GM18508 (cell line): ENCODE measurements at regions not wholly inside any gene's neighbourhood (a gene's known extent, or its start where the extent isn't known, plus 50 kb on each side); places are given as distances from the start of the nearest gene placed in this dataset.

ENCODE experiments used
- ATAC-seq: cut with Tn5 transposase; IDR thresholded peaks from one replicate; pipeline ENCODE4 v1.9.1; 2021; ENCODE audit warnings: moderate number of reproducible peaks; ENCODE audit not compliant: insufficient read depth, unreplicated experiment

DNA sequence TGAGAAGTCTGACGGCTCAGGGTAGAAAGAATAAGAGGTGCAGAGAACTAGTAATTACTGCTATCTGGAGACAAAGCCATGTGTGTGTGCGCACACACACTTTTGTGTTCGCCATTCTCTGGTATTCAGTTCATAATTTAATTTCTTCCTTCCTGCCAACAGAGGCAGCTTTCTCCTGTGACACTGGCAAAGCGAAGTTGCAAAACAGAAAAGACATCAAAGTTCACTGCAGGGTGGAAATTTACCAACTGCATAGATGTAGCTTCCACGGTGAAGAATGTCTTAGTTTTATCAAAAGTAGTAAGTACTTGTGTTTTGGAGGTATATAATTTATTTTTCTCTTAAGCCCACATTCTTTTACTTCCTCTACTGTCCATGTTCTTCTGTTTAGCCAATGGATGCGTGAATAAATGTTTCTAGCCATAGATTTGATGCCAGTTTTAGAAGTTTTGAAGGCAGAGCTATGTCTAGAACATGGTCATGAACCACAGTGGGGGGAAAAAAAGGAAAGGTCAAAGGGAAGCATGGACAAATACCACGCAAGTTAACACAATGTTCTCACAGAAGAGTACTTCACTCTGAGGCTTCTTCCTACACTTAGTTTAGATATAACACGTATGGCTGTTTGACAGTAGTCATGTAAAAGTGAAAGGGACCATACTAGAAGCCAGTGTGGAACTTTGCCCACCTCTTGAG, 536.5 kb upstream of the GRIA1 start:
- ATAC-seq: no peak

DNA sequence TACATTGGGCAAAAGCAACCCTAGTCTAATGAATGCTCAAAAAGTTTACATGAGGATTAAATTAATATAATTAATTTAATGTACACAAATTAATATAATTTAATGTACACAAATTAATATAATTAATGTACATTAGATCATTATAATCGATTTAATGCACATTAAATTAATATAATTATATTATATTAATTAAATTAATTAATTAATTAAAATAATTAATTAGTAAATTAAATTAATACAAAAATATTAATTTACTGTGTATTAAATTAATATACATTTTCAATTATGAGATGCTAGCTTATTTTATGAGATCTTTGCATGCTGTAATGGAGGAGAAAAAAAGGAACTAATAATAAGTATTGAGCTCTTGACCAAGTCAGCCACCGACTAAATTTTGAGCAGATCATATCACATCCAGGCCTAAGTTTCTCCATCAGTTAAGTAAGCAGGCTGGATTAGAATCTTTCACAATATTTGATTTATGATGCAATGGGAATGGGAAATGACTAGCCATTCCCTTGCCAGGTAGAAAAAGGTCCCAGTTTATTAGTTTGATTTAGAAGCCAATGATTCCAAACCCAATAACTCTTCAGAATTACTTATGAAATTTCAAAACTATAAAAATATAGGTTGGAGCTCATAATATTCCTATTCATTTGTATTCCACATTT, 533.4 kb upstream of the GRIA1 start:
- no peak for ATAC-seq

DNA sequence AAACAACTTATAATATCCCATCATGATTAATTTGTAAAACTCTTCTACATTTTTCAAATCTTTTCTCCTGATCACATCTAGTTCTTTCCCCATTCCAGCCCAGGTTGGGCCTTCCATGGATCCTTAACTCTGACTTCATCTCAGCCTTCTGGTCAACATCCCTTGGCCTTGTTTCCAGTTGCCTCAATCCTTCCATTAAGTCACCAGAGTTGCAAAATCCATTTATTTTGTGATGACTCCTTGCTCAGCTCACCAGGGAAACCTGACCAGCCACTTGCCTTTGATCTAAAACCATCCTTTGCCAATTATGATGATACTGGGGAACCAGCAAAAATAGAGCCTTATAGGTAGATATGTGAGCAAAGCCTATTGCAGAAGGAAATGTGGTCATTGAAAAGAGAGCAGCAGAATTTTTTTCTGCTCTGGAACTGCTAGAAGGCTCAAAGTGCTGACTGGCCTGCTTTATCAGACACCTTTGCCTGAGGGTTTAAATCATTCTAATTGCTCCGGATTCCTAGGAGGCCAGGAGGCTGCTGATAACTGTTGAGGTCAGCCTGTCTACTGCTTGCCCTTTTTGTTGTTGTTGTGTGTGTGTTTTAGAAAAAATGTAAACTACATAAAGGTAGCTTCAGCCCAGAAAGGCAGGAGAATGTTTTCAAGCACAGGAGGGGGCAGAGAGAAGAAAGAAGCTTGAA, 512.2 kb upstream of the GRIA1 start:
- no peak for ATAC-seq

DNA sequence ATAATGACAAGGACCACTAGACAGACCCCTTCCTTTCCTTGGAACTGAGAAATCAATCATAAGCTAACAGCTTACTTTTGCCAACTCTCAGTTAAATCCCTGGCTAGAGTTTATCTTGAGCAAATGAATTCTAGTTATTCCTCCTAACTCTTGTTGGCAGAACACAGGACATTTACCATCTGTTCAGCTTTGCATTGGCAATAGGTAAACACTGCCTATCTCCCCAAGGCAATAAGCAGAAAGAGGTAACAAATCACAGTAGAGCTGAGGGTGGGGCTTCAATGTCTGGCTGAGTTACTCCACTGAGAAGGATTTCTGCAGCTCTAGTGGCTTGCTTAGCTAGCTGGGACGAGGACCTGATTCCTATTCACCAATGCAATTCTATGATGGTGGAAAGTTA, 503.3 kb upstream of the GRIA1 start:
- ATAC-seq: no peak

DNA sequence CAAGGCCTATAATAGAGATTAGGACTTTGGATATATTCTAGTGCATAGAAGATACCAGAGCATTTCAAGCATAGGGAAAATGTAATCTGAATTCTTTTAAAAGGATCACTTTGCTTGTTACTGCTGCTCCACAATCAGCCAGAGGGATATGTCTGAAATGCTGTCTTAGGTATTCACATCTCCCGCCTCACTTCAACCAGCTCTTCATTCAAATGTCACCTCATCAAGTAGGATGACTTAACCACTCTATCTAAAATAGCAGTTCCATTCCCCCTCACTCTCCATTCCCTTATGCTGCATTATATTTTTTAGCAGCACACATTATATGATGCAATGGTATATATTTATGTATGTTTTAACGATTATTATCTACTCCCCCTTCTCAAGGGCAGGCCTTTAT, 500.3 kb upstream of the GRIA1 start:
- ATAC-seq: no peak

DNA sequence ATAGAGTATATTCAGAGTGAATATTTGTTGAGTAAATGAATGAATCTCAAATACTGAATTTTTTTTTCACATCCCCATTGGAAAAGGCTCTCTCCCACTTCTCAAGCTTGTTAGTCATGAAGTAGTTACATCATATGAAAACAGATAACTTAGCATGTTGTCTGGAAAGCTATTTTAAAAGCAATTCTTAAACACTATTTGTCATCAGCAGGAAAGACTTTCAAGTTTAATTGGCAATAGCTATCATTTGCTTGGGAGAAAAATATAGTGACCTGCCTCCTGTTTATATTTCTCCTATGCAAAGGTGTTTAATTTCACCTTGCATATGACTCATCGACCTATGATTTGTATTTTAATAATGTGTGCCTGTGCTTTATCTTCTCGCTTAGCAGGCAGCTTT, 499.8 kb upstream of the GRIA1 start:
- ATAC-seq: no peak

DNA sequence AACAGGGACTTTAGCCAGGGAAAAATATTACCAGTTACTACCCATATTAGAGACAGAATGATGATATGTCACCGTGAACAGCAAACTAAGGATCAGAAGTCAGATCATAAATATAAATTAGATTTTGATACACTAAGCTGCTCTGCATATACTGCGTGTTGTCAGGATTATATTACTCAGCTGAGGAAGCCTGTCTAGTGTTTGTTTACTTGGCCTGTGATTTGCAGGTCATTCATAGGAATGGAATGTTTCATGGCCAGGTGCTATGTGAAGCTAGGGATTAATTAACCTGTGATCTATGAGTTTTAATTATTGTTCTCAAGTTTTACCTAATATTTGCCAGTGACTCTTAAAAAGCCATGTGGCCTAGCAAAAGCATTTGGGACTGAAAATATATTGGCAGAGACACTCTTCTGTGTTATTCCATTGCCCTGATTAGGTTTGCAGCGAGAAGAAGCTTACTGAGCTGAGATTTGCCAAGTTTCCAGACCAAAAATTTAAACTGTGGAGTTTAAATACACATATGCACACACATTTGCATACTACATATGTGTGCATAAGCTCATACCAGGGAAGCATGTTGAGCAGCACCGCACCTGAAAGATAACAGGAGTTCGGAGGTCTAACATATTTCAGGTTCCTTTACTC, 496.3 kb upstream of the GRIA1 start:
- ATAC-seq: no peak

DNA sequence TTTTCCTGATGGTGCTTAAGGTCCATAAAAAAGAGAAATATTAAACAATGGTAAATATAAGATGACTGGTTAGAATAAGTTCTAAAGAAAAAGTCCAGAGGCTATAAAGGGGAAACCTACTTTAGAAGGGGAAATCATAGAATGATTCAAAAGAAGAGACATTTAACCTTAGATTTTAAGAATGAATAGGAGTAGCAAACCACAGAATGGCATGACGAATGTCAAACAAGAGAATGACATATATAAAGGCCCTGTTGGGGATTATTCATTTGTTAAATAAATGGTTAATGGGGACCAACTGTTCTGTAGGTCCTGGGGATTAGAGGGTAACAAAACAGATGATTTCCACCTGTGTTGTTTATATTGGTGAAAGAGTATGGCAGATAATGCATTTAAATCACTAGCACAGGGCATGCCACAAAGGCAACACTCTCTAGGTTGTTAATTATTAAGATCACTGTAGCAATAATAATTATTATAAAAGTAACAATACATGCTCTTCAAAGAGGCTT, 495.2 kb upstream of the GRIA1 start:
- no peak for ATAC-seq

DNA sequence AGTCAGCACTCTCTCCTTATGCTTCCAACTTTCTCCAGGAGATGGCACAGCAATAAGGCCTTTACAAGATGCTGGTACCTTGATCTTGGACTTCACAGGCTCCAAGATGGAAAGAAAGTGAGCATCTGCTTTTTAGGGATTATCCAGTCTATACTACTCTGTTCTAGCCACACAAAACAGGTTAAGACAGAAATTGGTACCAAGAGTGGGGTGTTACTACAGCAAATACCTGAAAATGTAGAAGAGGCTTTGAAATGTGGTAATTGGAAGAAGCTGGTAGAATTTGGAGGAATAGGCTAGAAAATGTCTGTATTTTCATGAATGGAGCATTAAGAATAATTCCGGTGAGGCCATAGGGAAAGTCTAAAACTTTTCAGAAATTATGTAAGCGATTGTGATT, 484.8 kb upstream of the GRIA1 start:
- no peak for ATAC-seq

DNA sequence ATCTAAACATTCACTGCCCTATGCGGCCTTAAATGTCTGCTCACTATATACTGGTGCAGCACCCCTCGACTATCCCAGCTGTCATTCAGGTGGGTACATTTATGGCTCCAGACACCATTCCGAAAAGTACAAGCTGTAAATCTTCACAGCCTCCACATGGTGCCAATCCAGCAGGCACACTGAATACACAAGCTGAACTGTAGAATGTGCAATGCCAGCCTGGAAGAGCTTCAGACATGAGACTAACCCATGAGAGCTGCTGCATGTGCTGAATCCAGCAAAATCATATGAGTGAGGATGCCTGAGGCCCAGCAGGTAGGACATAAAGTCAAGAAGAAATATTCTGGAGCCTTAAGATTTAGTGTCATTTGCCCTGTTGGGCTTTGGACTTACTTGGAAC, 483.8 kb upstream of the GRIA1 start:
- no peak for ATAC-seq

DNA sequence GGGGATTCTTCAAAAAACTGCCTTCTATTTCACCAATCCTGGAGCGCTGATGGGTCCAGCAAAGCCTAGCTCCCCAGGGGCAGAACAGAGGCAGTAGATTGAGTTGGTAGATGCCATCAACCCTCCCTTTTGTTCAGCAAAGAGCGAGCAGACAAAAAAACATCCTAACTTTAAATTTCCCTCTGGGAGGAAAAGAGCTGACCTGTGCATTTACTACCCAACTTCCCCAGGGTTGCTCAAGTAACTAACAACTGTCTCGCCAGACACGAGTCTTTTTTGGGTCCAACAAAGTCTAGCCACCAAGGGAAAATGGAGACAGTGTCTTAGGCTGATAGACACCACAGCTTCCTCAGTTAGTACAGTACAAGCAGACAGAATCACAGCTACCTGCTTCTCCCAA, 476.3 kb upstream of the GRIA1 start:
- no peak for ATAC-seq

DNA sequence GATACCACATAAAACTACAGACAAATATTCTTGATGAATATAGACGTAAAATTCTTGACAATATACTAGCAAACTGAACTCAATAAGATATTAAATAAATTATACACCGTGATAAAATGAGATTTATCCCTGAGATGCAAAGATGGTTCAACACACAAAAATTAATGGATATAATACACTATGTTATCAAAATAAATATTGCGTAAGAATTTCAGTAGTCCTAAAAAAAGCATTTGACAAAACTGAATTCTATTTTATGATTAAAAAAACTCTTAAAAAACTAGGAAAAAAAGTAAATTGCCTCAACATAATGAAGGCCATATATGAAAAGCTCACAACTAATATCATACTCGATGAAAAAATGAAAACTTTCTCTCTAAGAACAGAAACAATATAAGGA, 472.3 kb upstream of the GRIA1 start:
- no peak for ATAC-seq

DNA sequence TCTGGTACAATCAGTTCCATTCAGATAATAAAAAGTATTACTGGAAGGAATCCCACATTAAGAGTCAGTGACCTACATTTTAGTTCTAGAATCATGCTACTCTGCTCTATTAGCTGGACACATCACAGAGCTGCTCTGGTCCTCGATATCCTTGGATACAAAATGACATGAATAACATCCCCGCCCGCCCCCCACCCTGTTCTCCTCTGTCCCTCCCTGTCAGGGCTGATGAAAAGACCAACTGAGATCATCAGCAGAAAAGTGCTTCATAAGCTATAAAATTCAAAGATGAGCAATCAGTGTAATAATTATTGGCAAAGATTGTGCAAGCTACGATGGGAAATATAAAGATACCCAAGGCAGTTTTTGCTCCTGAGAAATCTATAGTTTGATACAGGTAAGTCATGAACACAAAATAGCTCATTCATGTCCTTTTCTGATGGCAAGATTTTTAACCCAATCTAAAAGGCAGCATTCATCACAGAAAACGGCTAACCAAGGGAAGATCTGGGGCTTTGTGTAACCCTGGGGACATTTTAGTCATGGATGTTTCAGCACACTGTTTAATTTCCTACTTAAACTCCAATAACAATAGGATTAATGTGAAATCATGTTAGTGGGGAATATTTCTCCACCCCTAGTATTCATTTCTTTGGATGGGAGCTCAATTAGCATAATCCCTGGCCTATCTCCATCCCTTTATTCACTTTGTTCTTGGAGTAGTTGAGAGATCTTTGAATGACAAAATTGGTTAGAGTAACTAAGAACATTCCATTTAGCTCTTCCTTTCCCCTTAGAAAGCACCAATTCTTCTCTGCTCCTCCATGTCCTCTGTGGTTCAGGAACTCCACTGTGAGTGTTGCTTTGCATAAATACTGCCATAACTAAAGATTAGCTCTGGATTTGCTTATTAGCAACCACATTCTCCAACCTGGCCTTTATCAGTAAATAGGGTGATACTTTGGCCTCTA, 459.4 kb upstream of the GRIA1 start:
- no peak for ATAC-seq

DNA sequence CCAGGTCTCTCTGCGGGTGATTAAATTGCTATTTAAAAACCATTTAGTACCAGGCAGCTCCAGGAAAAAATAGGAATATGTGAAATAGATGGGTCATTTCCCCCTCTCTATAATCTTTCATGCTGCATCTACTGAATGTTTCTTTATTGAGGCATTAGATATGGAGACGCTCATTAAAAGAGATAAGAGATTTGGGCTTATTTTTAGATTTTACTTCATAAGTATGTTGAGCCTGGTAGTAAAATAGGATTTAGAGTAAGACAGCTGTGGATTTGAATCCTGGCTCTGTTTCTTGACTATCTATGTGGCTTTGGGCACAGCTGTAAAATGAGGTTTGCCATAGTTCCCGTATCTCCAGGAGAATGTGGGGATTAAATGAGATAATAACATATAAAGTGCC, 451.0 kb upstream of the GRIA1 start:
- no peak for ATAC-seq

DNA sequence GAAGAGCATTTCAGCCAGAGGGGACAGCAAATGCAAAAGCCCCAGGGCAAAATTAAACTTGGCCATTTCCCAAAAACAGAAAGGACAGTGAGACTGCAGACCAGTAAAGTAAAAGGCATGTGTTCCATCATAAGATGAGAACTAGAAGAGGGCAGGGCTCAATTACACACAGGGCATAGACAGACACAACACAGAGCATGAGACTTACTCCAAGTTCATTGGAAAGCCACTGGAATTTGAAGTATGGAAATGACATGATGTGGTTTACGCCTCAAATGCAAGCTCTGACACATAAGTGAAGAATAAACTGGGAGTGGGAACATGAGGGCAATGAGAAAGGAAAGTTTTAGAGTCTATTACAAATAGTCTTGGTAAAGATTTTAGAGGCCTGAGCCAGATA, 446.6 kb upstream of the GRIA1 start:
- ATAC-seq: no peak

DNA sequence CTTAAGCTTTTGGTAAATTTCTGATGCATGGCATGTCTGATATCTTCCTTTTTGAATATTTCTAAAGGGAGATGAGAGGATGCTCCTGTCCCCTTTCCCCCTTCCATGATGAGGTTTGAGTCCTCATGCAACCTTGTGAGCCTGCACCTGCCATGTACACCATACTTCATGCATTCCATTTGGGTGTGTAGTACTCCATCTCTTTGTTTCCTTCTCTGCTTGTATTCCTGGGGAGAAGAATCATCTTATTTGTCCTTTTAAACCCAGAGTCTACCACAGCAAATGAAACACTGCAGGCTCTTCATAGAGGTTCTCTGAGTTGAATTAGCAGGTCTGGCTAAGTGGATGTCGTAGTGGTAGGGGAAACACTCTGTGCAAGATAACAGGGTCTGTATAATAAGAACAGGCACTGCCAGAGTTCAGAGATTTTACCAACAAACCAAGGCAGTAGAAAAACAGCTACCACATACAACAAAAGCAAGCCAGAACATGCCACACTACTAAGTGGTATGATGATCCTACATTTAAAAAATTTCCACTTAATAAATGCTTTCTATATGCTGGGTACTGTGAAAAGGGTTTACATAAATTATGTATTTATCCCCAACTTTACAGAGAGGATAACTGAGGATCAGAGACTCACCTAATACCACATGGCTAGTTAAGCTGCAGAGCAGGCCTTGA, 439.8 kb upstream of the GRIA1 start:
- ATAC-seq: no peak

DNA sequence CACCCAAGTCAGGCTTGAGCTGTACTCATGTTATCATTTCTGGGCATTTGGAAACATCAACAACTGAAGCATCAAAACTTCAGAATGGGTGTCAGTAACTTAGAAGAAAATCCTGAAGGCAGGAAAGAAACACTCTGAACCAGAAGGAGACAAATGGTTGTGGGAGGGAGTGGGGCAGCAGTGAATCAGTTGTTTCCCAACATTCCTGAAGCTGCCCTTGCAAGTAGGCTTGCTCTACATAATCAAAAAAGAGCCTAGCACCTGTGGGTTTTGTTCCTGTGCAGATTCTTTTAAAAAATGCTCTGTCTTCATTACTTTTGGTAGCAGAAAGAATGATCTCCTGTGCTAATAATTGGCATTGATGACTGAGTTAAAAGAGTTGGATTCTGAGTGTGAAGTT, 424.2 kb upstream of the GRIA1 start:
- no peak for ATAC-seq

DNA sequence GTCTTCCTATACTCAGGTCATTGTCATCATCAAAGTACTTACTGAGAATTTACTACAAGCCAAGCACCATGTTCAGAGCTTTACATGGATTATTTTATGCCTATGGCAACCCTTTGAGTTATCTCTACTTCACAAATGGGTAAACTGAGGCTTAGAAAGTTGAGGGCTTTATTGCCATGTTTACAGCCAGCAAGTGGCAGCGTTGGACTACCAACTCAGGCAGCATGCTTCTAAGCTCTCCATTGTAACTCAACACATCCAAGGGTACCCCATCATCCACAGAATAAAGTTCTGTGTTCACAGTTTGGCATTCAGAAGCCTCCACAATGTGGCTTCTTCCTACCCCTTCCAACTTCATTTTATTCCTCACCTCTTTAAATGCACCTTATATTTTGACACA, 422.6 kb upstream of the GRIA1 start:
- ATAC-seq: no peak

DNA sequence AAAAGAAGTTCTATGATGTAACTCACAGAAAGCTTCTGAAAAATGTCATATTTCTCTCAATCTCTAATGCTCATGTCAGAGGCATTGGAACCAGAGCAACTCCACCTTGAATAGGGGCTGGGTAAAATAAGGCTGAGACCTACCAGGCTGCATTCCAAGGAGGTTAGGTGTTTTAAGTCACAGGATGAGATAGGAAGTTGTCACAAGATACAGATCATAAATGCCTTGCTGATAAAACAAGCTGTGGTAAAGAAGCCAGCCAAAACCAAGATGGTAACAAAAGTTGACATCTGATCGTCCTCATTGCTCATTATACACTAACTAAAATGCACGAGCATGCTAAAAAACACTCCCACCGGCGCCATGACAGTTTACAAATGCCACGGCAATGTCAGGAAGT, 411.1 kb upstream of the GRIA1 start:
- no peak for ATAC-seq
